K562 (cell line): ENCODE measurements at regions not wholly inside any gene's neighbourhood (a gene's known extent, or its start where the extent isn't known, plus 50 kb on each side); places are given as distances from the start of the nearest gene placed in this dataset.

Source experiments
- ATAC-seq: fragments of 200-7000 bp; cut with Tn5 transposase; 3 replicates; pipeline ENCODE4 v1.9.1; 2020; ENCODE audit warnings: moderate library complexity
- BruUV-seq: library from RNA; stranded (reverse); fragments of 400-500 nt; replicated peaks from 2 replicates; lab custom pipeline; 2021; lab: Mats Ljungman, UMichigan
- CTCF ChIA-PET: fragments of 300-600 bp; formaldehyde crosslinking; extraction: SDS; loops from one replicate; lab custom pipeline; 2021; ENCODE audit warnings: low intra/inter-chr PET ratio; lab: Yijun Ruan, JAX
- POLR2A ChIA-PET: fragments of 300-600, 350-650 bp; sonication (Branson Sonifier 250); formaldehyde crosslinking; extraction: SDS; loops from one replicate; lab custom pipeline; 2021; ENCODE audit warnings: antibody characterized with exemption, inconsistent platforms; lab: Yijun Ruan, JAX
- DNase-seq, 4 experiments: peaks; one replicate each; pipeline versions ENCODE4 v3.0.0 to v3.0.0-alpha.2; 2011 to 2018; ENCODE audit warnings: low spot score in 3 of 4, mixed read lengths in 3 of 4; ENCODE audit errors: extremely low read depth in 1 of 4
- FAIRE-seq: peaks from 2 replicates; lab custom pipeline; 2011; peaks lifted over from hg19 to GRCh38; lab: Jason Lieb, UNC
- H2AFZ ChIP-seq: 2 replicates; pipeline ENCODE4 v1.6.0; 2011; ENCODE audit warnings: low read depth, low read length, control low read depth, inconsistent platforms
- H3K27ac ChIP-seq: fragments of 200-600 bp; 3 replicates; pipeline ENCODE4 v1.8.0; 2011; ENCODE audit warnings: low read depth, mild to moderate bottlenecking, control low read depth, inconsistent platforms, low read length, moderate library complexity, mixed read lengths; ENCODE audit errors: extremely low read depth
- H3K27me3 ChIP-seq, 2 experiments: fragments of 300-600 bp in 1 of 2; 2 replicates in 1 of 2; 3 replicates in 1 of 2; pipeline versions ENCODE4 v1.6.0 to v1.8.0; 2011; ENCODE audit warnings: inconsistent platforms in 2 of 2, low read length in 2 of 2, mild to moderate bottlenecking in 1 of 2, mixed read lengths in 1 of 2, moderate library complexity in 1 of 2; ENCODE audit not compliant: control insufficient read depth in 2 of 2, insufficient read depth in 2 of 2
- H3K36me3 ChIP-seq: fragments of 300-600 bp; 3 replicates; pipeline ENCODE4 v1.8.0; 2011; ENCODE audit warnings: mild to moderate bottlenecking, low read length, inconsistent platforms; ENCODE audit not compliant: control insufficient read depth, insufficient read depth
- H3K4me1 ChIP-seq, 2 experiments: fragments of 200-600 bp in 1 of 2; replicated peaks in 1 of 2; 2 replicates in 1 of 2; 3 replicates in 1 of 2; pipeline versions ENCODE4 v1.5.1 to v1.8.0; 2011; ENCODE audit warnings: inconsistent platforms in 2 of 2, low read length in 2 of 2, mild to moderate bottlenecking in 1 of 2, mixed read lengths in 1 of 2, moderate library complexity in 1 of 2; ENCODE audit not compliant: control insufficient read depth in 2 of 2, insufficient read depth in 2 of 2
- H3K4me2 ChIP-seq: 2 replicates; pipeline ENCODE4 v1.6.1; 2011; ENCODE audit warnings: low read length, control low read depth, inconsistent platforms, mixed read lengths; ENCODE audit not compliant: insufficient read depth
- H3K4me3 ChIP-seq: fragments of 200-600 bp; sonication (generic), shearing (Covaris generic); 2 replicates; pipeline ENCODE4 v1.5.1; 2016; ENCODE audit warnings: control low read depth, inconsistent platforms
- H3K79me2 ChIP-seq: fragments of 200-600 bp; 3 replicates; pipeline ENCODE4 v1.8.0; 2011; ENCODE audit warnings: low read length, inconsistent platforms; ENCODE audit not compliant: control insufficient read depth, insufficient read depth
- H3K9ac ChIP-seq, 2 experiments: 2 replicates each; pipeline versions ENCODE4 v1.6.0 to v1.6.1; 2011; ENCODE audit warnings: low read depth in 2 of 2, low read length in 2 of 2, control low read depth in 1 of 2, inconsistent platforms in 1 of 2, mild to moderate bottlenecking in 1 of 2, mixed read lengths in 1 of 2; ENCODE audit not compliant: insufficient read depth in 1 of 2
- H3K9me1 ChIP-seq: one replicate; pipeline ENCODE4 v1.6.0; 2011; ENCODE audit warnings: inconsistent platforms, mild to moderate bottlenecking, low read length, moderate library complexity; ENCODE audit not compliant: control insufficient read depth, insufficient read depth
- H3K9me3 ChIP-seq: replicated peaks from 2 replicates; pipeline ENCODE4 v1.5.1; 2011; ENCODE audit warnings: low read depth, low read length, inconsistent platforms; ENCODE audit not compliant: control insufficient read depth, insufficient read depth
- H4K20me1 ChIP-seq: replicated peaks from 2 replicates; pipeline ENCODE4 v1.6.1; 2011; ENCODE audit warnings: low read length, inconsistent platforms, mixed read lengths; ENCODE audit not compliant: control insufficient read depth, insufficient read depth
- BRD4 ChIP-seq: fragments of 200-600 bp; sonication (generic); IDR thresholded peaks from 2 replicates; pipeline ENCODE4 v1.6.1; 2017; ENCODE audit warnings: inconsistent platforms
- CREM ChIP-seq: IDR thresholded peaks from 2 replicates; pipeline ENCODE4 v1.6.1; 2014; ENCODE audit warnings: antibody characterized with exemption, low read depth
- FOXJ3 ChIP-seq: sonication (generic); formaldehyde crosslinking; IDR thresholded peaks from 2 replicates; pipeline ENCODE4 v1.4.0; 2020; ENCODE audit warnings: mild to moderate bottlenecking, missing genetic modification reagents
- HNRNPL ChIP-seq: fragments of 200-400 bp; formaldehyde crosslinking; IDR thresholded peaks from 2 replicates; pipeline ENCODE4 v1.6.1; 2017; ENCODE audit warnings: low read depth, mild to moderate bottlenecking, low read length
- MCM3 ChIP-seq: fragments of 450-650 bp; IDR thresholded peaks from 2 replicates; pipeline ENCODE4 v1.6.1; 2016
- SMAD3 ChIP-seq: fragments of 450-650 bp; formaldehyde crosslinking; conservative IDR thresholded peaks from 2 replicates; pipeline ENCODE4 v1.4.0; 2020; ENCODE audit warnings: mild to moderate bottlenecking
- ZBTB1 ChIP-seq: sonication (generic); formaldehyde crosslinking; IDR thresholded peaks from 2 replicates; pipeline ENCODE4 v1.8.1; 2023; ENCODE audit warnings: missing genetic modification reagents, low read depth, mild to moderate bottlenecking, borderline replicate concordance
- ZBTB12 ChIP-seq: fragments of 250-450 bp; sonication (Bioruptor Pico); IDR thresholded peaks from 2 replicates; pipeline ENCODE4 v1.4.0; 2020
- ZBTB43 ChIP-seq: sonication (generic); formaldehyde crosslinking; IDR thresholded peaks from 2 replicates; pipeline ENCODE4 v1.8.0; 2023; ENCODE audit warnings: mild to moderate bottlenecking, missing genetic modification reagents
- ZNF124 ChIP-seq: sonication (generic); formaldehyde crosslinking; IDR thresholded peaks from 2 replicates; pipeline ENCODE4 v1.8.1; 2022; ENCODE audit warnings: missing genetic modification reagents
- ZNF347 ChIP-seq: fragments of 450-650 bp; formaldehyde crosslinking; IDR thresholded peaks from 2 replicates; pipeline ENCODE4 v1.4.0; 2020; ENCODE audit warnings: low read depth, mild to moderate bottlenecking, moderate library complexity
- ZNF589 ChIP-seq: fragments of 200-800 bp; sonication (Bioruptor generic); IDR thresholded peaks from 2 replicates; pipeline ENCODE4 v1.6.1; 2016; ENCODE audit warnings: low read depth, missing genetic modification characterization, missing compliant biosample characterization
- ZNF696 ChIP-seq: fragments of 250-450 bp; sonication (Bioruptor Pico); conservative IDR thresholded peaks from 2 replicates; pipeline ENCODE4 v1.4.0; 2020; ENCODE audit warnings: mild to moderate bottlenecking, moderate library complexity
- WGBS: fragments of 100-300 bp; shearing (Covaris generic); methylation state at CpG from one replicate; pipeline ENCODE4 v1.1.6; 2016; ENCODE audit warnings: low coverage, mixed read lengths; ENCODE audit not compliant: insufficient coverage; ENCODE audit errors: missing lambda C conversion rate; 5-methylcytosine and 5-hydroxymethylcytosine counted together
- in situ Hi-C: fragments of 300-500 bp; cut with MboI; formaldehyde crosslinking; loops from 4 replicates; pipeline ENCODE4 v1.15.0; 2018; ENCODE audit warnings: inconsistent platforms, mixed read lengths
- intact Hi-C: fragments of 100-400 bp; cut with micrococcal nuclease; formaldehyde crosslinking; loops from 2 replicates; pipeline ENCODE4 v1.14.2; 2022

- ATAC-seq (no peak), FAIRE-seq (no peak), DNase-seq (no peak)
- peaks cover 0 to 6% of the 10 kb centered on the region in 2 experiments; a peak in 1 of 5 replicates for H3K4me1 ChIP-seq
- no peaks in the 10 kb centered on the region for H3K9me3 ChIP-seq
- intact Hi-C loops (loop anchor here (5.0 to 10.0 kb wide), 2 partner anchors 80 to 222 kb away; no protein-coding TSS in a partner anchor), in situ Hi-C loops (loop anchor here (25.0 kb wide), 1 partner anchor 217 kb away; no protein-coding TSS in a partner anchor)
- H3K27ac ChIP-seq, result no peak overlapping the region
- no peaks in the 10 kb centered on the region for H3K79me2 ChIP-seq
- WGBS, result 31% methylated on average over 2 of the region's 3 CpGs
- no peaks in the 10 kb centered on the region for H3K36me3 ChIP-seq
- H3K27me3 ChIP-seq, result no peaks in the 10 kb centered on the region
- CTCF ChIA-PET, result no interaction called here
- no peaks in the 10 kb centered on the region for H3K9me1 ChIP-seq
- no peak overlapping the region for H3K4me2 ChIP-seq
- TF ChIP-seq FOXJ3 (CRISPR knock-in tag), result no peak
- no peak for TF ChIP-seq ZNF589
- no peak for TF ChIP-seq SMAD3 (CRISPR knock-in tag)
- no peak for TF ChIP-seq ZBTB43 (CRISPR knock-in tag)
- TF ChIP-seq ZNF696 (CRISPR knock-in tag), result no peak
- no peak for TF ChIP-seq MCM3
- TF ChIP-seq ZNF124 (CRISPR knock-in tag), result no peak
- TF ChIP-seq ZBTB12 (CRISPR knock-in tag), result no peak
- no peak for TF ChIP-seq ZNF347 (CRISPR knock-in tag)
- TF ChIP-seq ZBTB1, result no peak
- no peak for TF ChIP-seq BRD4
- TF ChIP-seq HNRNPL, result no peak
- TF ChIP-seq CREM, result no peak
- no peak overlapping the region for H3K9ac ChIP-seq
- H4K20me1 ChIP-seq, result no peaks in the 10 kb centered on the region
- H2AFZ ChIP-seq, result no peak overlapping the region
- no peak overlapping the region for H3K4me3 ChIP-seq
- BruUV-seq, result no TSS peak
- POLR2A ChIA-PET, result no interaction called here
Observed at GRCh38 chr18:57854726-57855125, 51.6 kb upstream of the ATP8B1 start.
